Spleen (tissue), 11 donors: ENCODE measurements at regions not wholly inside any gene's neighbourhood (a gene's known extent, or its start where the extent isn't known, plus 50 kb on each side); places are given as distances from the start of the nearest gene placed in this dataset.

Experiments
- DNase-seq: peaks from one replicate; pipeline ENCODE4 v3.0.0-alpha.2; 2020
- H3K27ac ChIP-seq, 8 donors: fragments of 200-600 bp; sonication (generic) in 7 of 8; 1 replicate in 4 of 8; 2 replicates in 4 of 8; pipeline versions ENCODE4 v1.5.0 to v1.8.0; 2016 to 2021; ENCODE audit warnings: inconsistent platforms in 4 of 8, mild to moderate bottlenecking in 4 of 8, moderate library complexity in 1 of 8
- H3K27me3 ChIP-seq, 7 donors: fragments of 200-600 bp; sonication (generic) in 6 of 7; replicated peaks in 1 of 7; 1 replicate in 4 of 7; 2 replicates in 3 of 7; pipeline versions ENCODE4 v1.5.0 to v1.8.0; 2016 to 2021; ENCODE audit warnings: inconsistent platforms in 3 of 7, mild to moderate bottlenecking in 1 of 7
- H3K36me3 ChIP-seq, 6 donors: fragments of 200-600 bp; sonication (generic) in 5 of 6; 1 replicate in 4 of 6; 2 replicates in 2 of 6; pipeline versions ENCODE4 v1.5.0 to v1.8.0; 2016 to 2021; ENCODE audit warnings: inconsistent platforms in 2 of 6
- H3K4me1 ChIP-seq, 6 donors: fragments of 200-600 bp; sonication (generic) in 5 of 6; 1 replicate in 3 of 6; 2 replicates in 3 of 6; pipeline versions ENCODE4 v1.5.0 to v1.8.0; 2016 to 2021; ENCODE audit warnings: inconsistent platforms in 3 of 6
- H3K4me3 ChIP-seq, 8 donors: fragments of 200-600 bp; sonication (generic) in 7 of 8; 1 replicate in 4 of 8; 2 replicates in 4 of 8; pipeline versions ENCODE4 v1.5.0 to v1.8.0; 2016 to 2021; ENCODE audit warnings: inconsistent platforms in 4 of 8, mild to moderate bottlenecking in 4 of 8, moderate library complexity in 2 of 8
- H3K9me3 ChIP-seq, 8 donors: fragments of 200-600 bp; sonication (generic) in 7 of 8; 1 replicate in 4 of 8; 2 replicates in 4 of 8; pipeline versions ENCODE4 v1.5.0 to v1.8.0; 2016 to 2021; ENCODE audit warnings: inconsistent platforms in 4 of 8
- POLR2A ChIP-seq, 3 donors: fragments of 450-650 bp; IDR thresholded peaks; one replicate each; pipeline ENCODE4 v1.5.1; 2017; ENCODE audit warnings: antibody characterized with exemption in 3 of 3, mild to moderate bottlenecking in 1 of 3
- POLR2AphosphoS5 ChIP-seq, 3 donors: sonication (generic); formaldehyde crosslinking; IDR thresholded peaks; one replicate each; pipeline ENCODE4 v1.5.1; 2017; ENCODE audit warnings: antibody characterized with exemption in 3 of 3
- WGBS, 5 donors: extraction: QIAGEN DNeasy Blood & Tissue Kit in 3 of 5; methylation state at CpG; one replicate each; pipeline versions ENCODE4 v1.1.5 to v1.1.7; 2013 to 2018; 5-methylcytosine and 5-hydroxymethylcytosine counted together
- intact Hi-C: fragments of 100-400 bp; cut with DNase I; formaldehyde crosslinking; loops from one replicate; pipeline ENCODE4 v1.15.0; 2023; ENCODE audit warnings: low total_unique reads
- TF ChIP-seq, protein P1 (sequence below), 11 experiments: fragments of 200-600 bp in 7 of 11; fragments of 450-650 bp in 4 of 11; sonication (generic) in 4 of 11; IDR thresholded peaks in 8 of 11; conservative IDR thresholded peaks in 3 of 11; 1 replicate in 7 of 11; 2 replicates in 4 of 11; pipeline versions ENCODE4 v1.4.0 to v1.8.0; 2016 to 2021; ENCODE audit warnings: antibody characterized with exemption in 11 of 11, inconsistent platforms in 4 of 11, mild to moderate bottlenecking in 1 of 11
- donor health status: healthy with polysubstance abuse.
- donor health status: DM: no; HTN: no; CAD: no; lungs with moderate emphysema.
- donor health status: DM: no; HTN: no; CAD: no.
- donor health status: Bipolar disorder and iron deficiency.
- donor health status: healthy.
- donor health status: DM: no; HTN: no; CAD: no.
- donor health status: DM: yes; HTN: yes; CAD: no.

GRCh38 chr11:127273593-127274327 lies 273.2 kb upstream of the KIRREL3 start:
- Histone ChIP-seq H3K4me1 (no peaks in the 10 kb centered on the region), H3K27me3 (peaks cover 0 to 5% (median 0%) of the 10 kb centered on the region in 7 donors), H3K9me3 (no peaks in the 10 kb centered on the region), H3K4me3 (no peak overlapping the region), H3K27ac (no peak overlapping the region), H3K36me3 (no peaks in the 10 kb centered on the region)
- WGBS, 5 donors, result 64 to 78% (median 70%) methylated on average over 5 of the region's 5 CpGs
- TF ChIP-seq, protein P1, sequence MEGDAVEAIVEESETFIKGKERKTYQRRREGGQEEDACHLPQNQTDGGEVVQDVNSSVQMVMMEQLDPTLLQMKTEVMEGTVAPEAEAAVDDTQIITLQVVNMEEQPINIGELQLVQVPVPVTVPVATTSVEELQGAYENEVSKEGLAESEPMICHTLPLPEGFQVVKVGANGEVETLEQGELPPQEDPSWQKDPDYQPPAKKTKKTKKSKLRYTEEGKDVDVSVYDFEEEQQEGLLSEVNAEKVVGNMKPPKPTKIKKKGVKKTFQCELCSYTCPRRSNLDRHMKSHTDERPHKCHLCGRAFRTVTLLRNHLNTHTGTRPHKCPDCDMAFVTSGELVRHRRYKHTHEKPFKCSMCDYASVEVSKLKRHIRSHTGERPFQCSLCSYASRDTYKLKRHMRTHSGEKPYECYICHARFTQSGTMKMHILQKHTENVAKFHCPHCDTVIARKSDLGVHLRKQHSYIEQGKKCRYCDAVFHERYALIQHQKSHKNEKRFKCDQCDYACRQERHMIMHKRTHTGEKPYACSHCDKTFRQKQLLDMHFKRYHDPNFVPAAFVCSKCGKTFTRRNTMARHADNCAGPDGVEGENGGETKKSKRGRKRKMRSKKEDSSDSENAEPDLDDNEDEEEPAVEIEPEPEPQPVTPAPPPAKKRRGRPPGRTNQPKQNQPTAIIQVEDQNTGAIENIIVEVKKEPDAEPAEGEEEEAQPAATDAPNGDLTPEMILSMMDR (IDR thresholded peaks at IDR 0.05 in 8 of 11, conservative IDR thresholded peaks at IDR 0.05 in 3 of 11), result no peak
- no peak for TF ChIP-seq POLR2A (IDR thresholded peaks at IDR 0.05)
- TF ChIP-seq POLR2AphosphoS5 (IDR thresholded peaks at IDR 0.05), result no peak
- intact Hi-C loops, result no loop called here
- DNase-seq, result no peak

DNA sequence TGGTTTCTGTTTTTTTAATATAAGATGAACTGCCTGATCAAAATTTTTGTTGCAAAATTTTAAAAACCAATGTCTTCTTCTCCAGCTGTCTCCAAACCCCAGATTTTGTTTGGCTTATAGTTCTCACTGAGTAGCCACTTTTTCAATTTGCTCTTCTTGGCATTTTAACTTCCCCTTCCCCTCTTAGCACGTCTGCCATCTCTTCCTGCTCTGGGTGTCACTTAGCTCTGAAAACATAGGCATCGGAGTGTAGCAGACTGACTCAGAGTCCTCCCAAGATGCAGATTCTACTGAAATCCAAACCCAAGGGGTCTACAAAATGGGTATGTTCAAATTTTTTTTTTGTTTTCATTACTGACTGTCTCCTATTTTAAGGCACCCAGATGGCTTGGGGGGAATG lies 270.3 kb upstream of the KIRREL3 start:
- Histone ChIP-seq H3K9me3 (peaks cover 0 to 12% (median 0%) of the 10 kb centered on the region in 8 donors), H3K36me3 (no peaks in the 10 kb centered on the region), H3K27ac (no peak overlapping the region), H3K4me1 (no peaks in the 10 kb centered on the region), H3K27me3 (peaks cover 0 to 4% (median 0%) of the 10 kb centered on the region in 7 donors), H3K4me3 (no peak overlapping the region)
- no peak for DNase-seq
- WGBS, 5 donors, result 14 to 33% (median 21%) methylated on average over 2 of the region's 2 CpGs
- TF ChIP-seq POLR2AphosphoS5 (IDR thresholded peaks at IDR 0.05), result no peak
- TF ChIP-seq POLR2A (IDR thresholded peaks at IDR 0.05), result no peak
- TF ChIP-seq, protein P1 (IDR thresholded peaks at IDR 0.05 in 8 of 11, conservative IDR thresholded peaks at IDR 0.05 in 3 of 11), result no peak
- intact Hi-C loops, result no loop called here

- WGBS, 5 donors, result 93 to 96% (median 95%) methylated on average over 1 of the region's 1 CpG
- no peak for DNase-seq
- H3K27ac ChIP-seq, result no peak overlapping the region
- no peaks in the 10 kb centered on the region for H3K36me3 ChIP-seq
- peaks cover 0 to 12% (median 0%) of the 10 kb centered on the region in 8 donors for H3K9me3 ChIP-seq
- intact Hi-C loops, result no loop called here
- no peaks in the 10 kb centered on the region for H3K4me1 ChIP-seq
- H3K4me3 ChIP-seq, result no peak overlapping the region
- TF ChIP-seq POLR2A (IDR thresholded peaks at IDR 0.05) (no peak), POLR2AphosphoS5 (IDR thresholded peaks at IDR 0.05) (no peak)
- TF ChIP-seq, protein P1 (IDR thresholded peaks at IDR 0.05 in 8 of 11, conservative IDR thresholded peaks at IDR 0.05 in 3 of 11), result no peak
- no peaks in the 10 kb centered on the region for H3K27me3 ChIP-seq
These were observed 269.3 kb upstream of the KIRREL3 start for GRCh38 chr11:127269911-127270310.

GRCh38 chr11:127268932-127269331 lies 268.4 kb upstream of the KIRREL3 start:
- no peaks in the 10 kb centered on the region for H3K27me3 ChIP-seq
- peaks cover 0 to 12% (median 0%) of the 10 kb centered on the region in 8 donors for H3K9me3 ChIP-seq
- H3K36me3 ChIP-seq, result no peaks in the 10 kb centered on the region
- no peak overlapping the region for H3K27ac ChIP-seq
- no peaks in the 10 kb centered on the region for H3K4me1 ChIP-seq
- intact Hi-C loops, result no loop called here
- DNase-seq, result no peak
- TF ChIP-seq, protein P1 (IDR thresholded peaks at IDR 0.05 in 8 of 11, conservative IDR thresholded peaks at IDR 0.05 in 3 of 11), result no peak
- no peak for TF ChIP-seq POLR2AphosphoS5 (IDR thresholded peaks at IDR 0.05)
- no peak for TF ChIP-seq POLR2A (IDR thresholded peaks at IDR 0.05)
- no peak overlapping the region for H3K4me3 ChIP-seq
